ENCODE measurements at regions not wholly inside any gene's neighbourhood (a gene's known extent, or its start where the extent isn't known, plus 50 kb on each side); places are given as distances from the start of the nearest gene placed in this dataset.
A peak's percentile ranks its signal among the peaks of the same experiment; 100 is the strongest.
"Not testable (repeated sequence)": the region's sequence is repeated elsewhere in the genome, so short reads cannot be mapped to it uniquely, and the experiment has no call there.

DNA sequence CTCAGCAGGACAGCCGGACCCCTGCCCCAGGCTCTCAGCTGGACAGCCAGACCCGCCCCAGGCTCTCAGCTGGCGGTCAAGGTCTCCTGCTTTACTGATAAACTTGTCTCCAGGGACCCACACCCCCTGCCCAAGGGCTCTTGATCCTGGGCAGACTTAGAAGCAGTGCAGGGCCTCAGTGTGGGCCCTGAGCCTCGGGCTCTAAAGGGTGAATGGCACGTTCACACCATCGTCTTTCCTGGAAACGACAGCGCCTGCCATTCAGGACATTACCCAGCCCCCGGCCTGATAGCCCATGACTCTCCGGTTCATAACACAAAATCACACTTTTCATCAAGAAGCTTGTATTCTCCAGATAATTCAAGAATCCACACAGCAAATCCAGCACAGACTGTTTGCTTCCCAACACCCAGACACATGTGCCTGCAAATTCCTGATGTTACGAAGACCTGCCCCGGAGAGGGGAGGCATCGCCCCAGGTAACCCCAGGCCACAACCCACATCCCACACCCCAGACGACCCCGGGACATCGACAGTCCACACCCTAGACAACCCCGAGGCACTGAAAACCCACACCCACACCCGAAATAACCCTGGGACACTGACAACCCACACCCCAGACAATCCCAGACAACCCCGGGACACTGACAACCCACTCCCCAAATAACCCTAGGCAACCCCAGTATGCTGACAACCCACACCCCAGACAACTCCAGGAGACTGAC is 136.8 kb downstream of the FAM53A start:
- H3K4me3 Mint-ChIP-seq = peak overlapping the region in 7 of 8 donors; percentile 10 to 70 (median 18)
- intact Hi-C loops (cut with micrococcal nuclease) = no loop called here

DNA sequence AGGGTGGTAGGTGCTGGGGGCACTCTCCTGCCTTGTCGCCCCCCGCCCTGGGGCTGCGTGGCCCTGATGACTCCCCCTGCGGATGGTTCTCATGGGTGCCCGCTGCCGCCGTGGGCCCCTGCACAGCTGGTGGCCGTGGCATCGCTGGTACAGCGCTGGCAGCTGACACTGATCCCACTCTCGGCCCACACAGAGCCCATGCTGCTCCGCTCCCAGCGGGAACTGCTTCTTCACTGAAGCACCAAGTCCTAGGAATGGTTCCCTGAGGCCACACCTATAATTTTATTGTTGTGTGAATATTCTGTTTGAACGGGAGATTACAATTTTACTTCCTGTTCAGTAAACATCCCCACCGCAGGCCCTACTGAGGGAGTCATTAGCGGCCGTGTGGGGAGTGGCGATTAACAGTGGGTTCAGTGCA is 138.6 kb upstream of the NKX1-1 start:
- ChIA-PET POLR2A (ENCODE audit: partially characterized antibody) (interaction anchor here (2.3 kb wide), 1 partner anchor 61 kb away, joined by 6 read pairs; no protein-coding TSS in a partner anchor), CTCF (ENCODE audit: partially characterized antibody) (no interaction called here)
- DNase-seq = peak in 1 of 5 donors; percentile 24
- no peaks in the 10 kb centered on the region for H3K27me3 ChIP-seq (ENCODE audit: insufficient read depth, low read length)
- H3K4me1 ChIP-seq (ENCODE audit: insufficient read depth, low read length) = peaks cover 25% of the 10 kb centered on the region
- H3K4me3 Mint-ChIP-seq = peak overlapping the region in 7 of 8 donors; percentile 51 to 80 (median 69)
- H3K4me3 ChIP-seq (ENCODE audit: low read length in 2 of 2) = peak overlapping the region in 1 of 2 donors; percentile 24
- H3K36me3 Mint-ChIP-seq = no peaks in the 10 kb centered on the region
- H3K27me3 Mint-ChIP-seq = peaks cover 5% of the 10 kb centered on the region in 2 donors
- peak overlapping the region; percentile 68 to 90 (median 84) for H3K27ac Mint-ChIP-seq
- intact Hi-C loops (cut with micrococcal nuclease) = no loop called here
- no peaks in the 10 kb centered on the region for H3K36me3 ChIP-seq (ENCODE audit: insufficient read depth, low read length)
- H3K9me3 ChIP-seq (ENCODE audit: control insufficient read depth in 1 of 2, low read length in 2 of 2) = no peaks in the 10 kb centered on the region
- H3K4me1 Mint-ChIP-seq = peaks cover 6 to 30% (median 16%) of the 10 kb centered on the region in 4 donors
- H3K9me3 Mint-ChIP-seq = no peaks in the 10 kb centered on the region
- no peak overlapping the region for H3K27ac ChIP-seq (ENCODE audit: low read depth, low read length)

More for the DNA sequence above, 136.8 kb downstream of the FAM53A start:
- no peaks in the 10 kb centered on the region for H3K36me3 Mint-ChIP-seq
- H3K9me3 Mint-ChIP-seq = no peaks in the 10 kb centered on the region
- no peak overlapping the region for H3K27ac ChIP-seq (ENCODE audit: low read depth, low read length)
- H3K27me3 ChIP-seq (ENCODE audit: insufficient read depth, low read length) = no peaks in the 10 kb centered on the region
- peaks cover 5% of the 10 kb centered on the region in 2 donors for H3K27me3 Mint-ChIP-seq
- no peak for DNase-seq
- ChIA-PET CTCF (ENCODE audit: partially characterized antibody) (interaction anchor here (1.5 to 1.9 kb wide), 2 partner anchors 12 kb away, joined by 4 to 9 read pairs; no protein-coding TSS in a partner anchor), POLR2A (ENCODE audit: partially characterized antibody) (no interaction called here)
- no peaks in the 10 kb centered on the region for H3K36me3 ChIP-seq (ENCODE audit: insufficient read depth, low read length)
- H3K27ac Mint-ChIP-seq = peak overlapping the region in 5 of 7 donors; percentile 15 to 60 (median 40)
- H3K9me3 ChIP-seq (ENCODE audit: control insufficient read depth in 1 of 2, low read length in 2 of 2) = no peaks in the 10 kb centered on the region
- H3K4me1 Mint-ChIP-seq = peaks cover 6 to 30% (median 16%) of the 10 kb centered on the region in 4 donors
- H3K4me1 ChIP-seq (ENCODE audit: insufficient read depth, low read length) = peaks cover 25% of the 10 kb centered on the region
- no peak overlapping the region for H3K4me3 ChIP-seq (ENCODE audit: low read length in 2 of 2)

DNA sequence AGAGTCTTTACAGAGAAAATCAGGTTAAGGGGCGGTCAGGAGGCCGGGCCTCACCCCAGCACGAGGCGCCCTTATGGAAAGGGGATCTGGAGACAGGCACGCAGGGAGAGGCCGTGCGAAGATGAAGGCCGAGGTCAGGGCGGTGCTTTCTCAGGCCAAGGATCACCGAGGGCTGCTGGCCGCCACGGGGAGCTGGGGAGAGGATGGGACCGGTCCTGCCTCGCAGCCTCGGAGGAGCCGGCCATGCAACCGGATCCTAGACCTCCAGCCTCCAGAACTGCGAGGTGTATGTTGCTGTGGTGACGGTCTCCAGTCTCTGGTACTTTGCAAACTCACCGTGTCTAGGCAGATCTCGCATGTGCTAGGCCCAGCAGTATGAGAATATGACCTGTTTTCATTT is 138.2 kb upstream of the NKX1-1 start:
- peaks cover 25% of the 10 kb centered on the region for H3K4me1 ChIP-seq (ENCODE audit: insufficient read depth, low read length)
- H3K9me3 ChIP-seq (ENCODE audit: control insufficient read depth in 1 of 2, low read length in 2 of 2); H3K36me3 ChIP-seq (ENCODE audit: insufficient read depth, low read length); intact Hi-C loops (cut with micrococcal nuclease); H3K9me3 Mint-ChIP-seq; H3K27ac ChIP-seq (ENCODE audit: low read depth, low read length); CTCF ChIA-PET (ENCODE audit: partially characterized antibody); H3K27me3 Mint-ChIP-seq; DNase-seq; H3K36me3 Mint-ChIP-seq; H3K27me3 ChIP-seq (ENCODE audit: insufficient read depth, low read length): not testable (repeated sequence)
- peak overlapping the region in 4 of 8 donors; percentile 61 to 80 (median 71) for H3K4me3 Mint-ChIP-seq
- peak overlapping the region in 1 of 2 donors; percentile 24 for H3K4me3 ChIP-seq (ENCODE audit: low read length in 2 of 2)
- POLR2A ChIA-PET (ENCODE audit: partially characterized antibody) = interaction anchor here (0.6 to 2.3 kb wide), 3 partner anchors 9 to 61 kb away, joined by 4 to 6 read pairs (median 4); no protein-coding TSS in a partner anchor
- peak overlapping the region in 4 of 7 donors; percentile 68 to 90 (median 77) for H3K27ac Mint-ChIP-seq
- peaks cover 6 to 30% (median 16%) of the 10 kb centered on the region in 4 donors for H3K4me1 Mint-ChIP-seq

- intact Hi-C loops (cut with micrococcal nuclease) = no loop called here
- POLR2A ChIA-PET (ENCODE audit: partially characterized antibody) = interaction anchor here (0.6 to 2.3 kb wide), 3 partner anchors 8 to 62 kb away, joined by 4 to 6 read pairs (median 4); no protein-coding TSS in a partner anchor
- Histone ChIP-seq H3K27me3 (ENCODE audit: insufficient read depth, low read length) (no peaks in the 10 kb centered on the region), H3K4me1 (ENCODE audit: insufficient read depth, low read length) (peaks cover 20% of the 10 kb centered on the region), H3K27ac (ENCODE audit: low read depth, low read length) (no peak overlapping the region), H3K36me3 (ENCODE audit: insufficient read depth, low read length) (no peaks in the 10 kb centered on the region), H3K4me3 (ENCODE audit: low read length in 2 of 2) (no peak overlapping the region), H3K9me3 (ENCODE audit: control insufficient read depth in 1 of 2, low read length in 2 of 2) (no peaks in the 10 kb centered on the region)
- H3K27ac Mint-ChIP-seq = peak overlapping the region in 4 of 7 donors; percentile 42 to 77 (median 68)
- peak overlapping the region in 3 of 8 donors; percentile 6 to 19 (median 19) for H3K4me3 Mint-ChIP-seq
- no peaks in the 10 kb centered on the region for H3K36me3 Mint-ChIP-seq
- no peak for DNase-seq
- no peaks in the 10 kb centered on the region for H3K9me3 Mint-ChIP-seq
- peaks cover 5% of the 10 kb centered on the region in 2 donors for H3K27me3 Mint-ChIP-seq
- peaks cover 6 to 30% (median 16%) of the 10 kb centered on the region in 4 donors for H3K4me1 Mint-ChIP-seq
- CTCF ChIA-PET (ENCODE audit: partially characterized antibody) = no interaction called here
Observed at GRCh38 chr4:1543976-1544375, 137.7 kb upstream of the NKX1-1 start.

DNA sequence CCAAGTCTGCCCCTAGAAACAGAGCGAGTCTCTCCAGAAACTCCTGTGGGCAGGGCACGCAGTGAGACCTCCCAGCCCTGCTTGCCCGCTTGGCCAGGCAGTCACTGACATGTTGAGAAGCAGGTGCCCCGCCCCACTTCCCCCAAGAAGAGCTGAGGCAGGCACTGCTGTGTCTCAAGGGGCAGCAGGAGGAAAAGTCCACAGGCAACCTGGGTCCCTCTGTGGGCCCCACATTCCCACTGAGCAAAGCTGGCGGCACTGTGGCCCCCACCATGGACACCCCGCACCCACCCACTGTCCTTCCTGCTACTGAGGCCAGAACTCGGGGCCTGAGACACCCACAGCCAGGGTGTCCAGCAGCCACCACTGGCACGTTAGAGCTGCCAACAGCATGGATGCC is 137.3 kb upstream of the NKX1-1 start:
- H3K9me3 Mint-ChIP-seq = no peaks in the 10 kb centered on the region
- H3K4me3 Mint-ChIP-seq = peak overlapping the region in 2 of 8 donors; percentile 6 to 19
- intact Hi-C loops (cut with micrococcal nuclease) = no loop called here
- DNase-seq = no peak
- POLR2A ChIA-PET (ENCODE audit: partially characterized antibody) = interaction anchor here (1.5 to 2.3 kb wide), 2 partner anchors 36 to 62 kb away, joined by 4 to 6 read pairs; no protein-coding TSS in a partner anchor
- H3K27ac Mint-ChIP-seq = peak overlapping the region in 4 of 7 donors; percentile 29 to 77 (median 55)
- Histone ChIP-seq H3K27me3 (ENCODE audit: insufficient read depth, low read length) (no peaks in the 10 kb centered on the region), H3K27ac (ENCODE audit: low read depth, low read length) (no peak overlapping the region), H3K9me3 (ENCODE audit: control insufficient read depth in 1 of 2, low read length in 2 of 2) (no peaks in the 10 kb centered on the region), H3K36me3 (ENCODE audit: insufficient read depth, low read length) (no peaks in the 10 kb centered on the region), H3K4me3 (ENCODE audit: low read length in 2 of 2) (no peak overlapping the region), H3K4me1 (ENCODE audit: insufficient read depth, low read length) (peaks cover 19% of the 10 kb centered on the region)
- H3K36me3 Mint-ChIP-seq = no peaks in the 10 kb centered on the region
- CTCF ChIA-PET (ENCODE audit: partially characterized antibody) = no interaction called here
- H3K27me3 Mint-ChIP-seq = peaks cover 5% of the 10 kb centered on the region in 2 donors
- peaks cover 5 to 28% (median 14%) of the 10 kb centered on the region in 4 donors for H3K4me1 Mint-ChIP-seq

- H3K27me3 Mint-ChIP-seq = peaks cover 5% of the 10 kb centered on the region in 2 donors
- Histone ChIP-seq H3K4me1 (ENCODE audit: insufficient read depth, low read length) (peaks cover 19% of the 10 kb centered on the region), H3K9me3 (ENCODE audit: control insufficient read depth in 1 of 2, low read length in 2 of 2) (no peaks in the 10 kb centered on the region), H3K27me3 (ENCODE audit: insufficient read depth, low read length) (no peaks in the 10 kb centered on the region), H3K27ac (ENCODE audit: low read depth, low read length) (no peak overlapping the region), H3K36me3 (ENCODE audit: insufficient read depth, low read length) (no peaks in the 10 kb centered on the region), H3K4me3 (ENCODE audit: low read length in 2 of 2) (no peak overlapping the region)
- intact Hi-C loops (cut with micrococcal nuclease) = no loop called here
- H3K9me3 Mint-ChIP-seq = no peaks in the 10 kb centered on the region
- no peak for DNase-seq
- peaks cover 5 to 24% (median 12%) of the 10 kb centered on the region in 4 donors for H3K4me1 Mint-ChIP-seq
- H3K36me3 Mint-ChIP-seq = no peaks in the 10 kb centered on the region
- CTCF ChIA-PET (ENCODE audit: partially characterized antibody) = no interaction called here
- POLR2A ChIA-PET (ENCODE audit: partially characterized antibody) = interaction anchor here (1.5 to 2.3 kb wide), 2 partner anchors 37 to 63 kb away, joined by 4 to 6 read pairs; no protein-coding TSS in a partner anchor
- H3K27ac Mint-ChIP-seq = peak overlapping the region in 1 of 7 donors; percentile 53
- no peak overlapping the region for H3K4me3 Mint-ChIP-seq
Observed at GRCh38 chr4:1542516-1543320, 136.5 kb upstream of the NKX1-1 start.

GRCh38 chr4:1542226-1542490 is 135.9 kb upstream of the NKX1-1 start:
- CTCF ChIA-PET (ENCODE audit: partially characterized antibody) = no interaction called here
- Histone ChIP-seq H3K4me1 (ENCODE audit: insufficient read depth, low read length) (peaks cover 16% of the 10 kb centered on the region), H3K4me3 (ENCODE audit: low read length in 2 of 2) (no peak overlapping the region), H3K27ac (ENCODE audit: low read depth, low read length) (no peak overlapping the region), H3K27me3 (ENCODE audit: insufficient read depth, low read length) (no peaks in the 10 kb centered on the region), H3K36me3 (ENCODE audit: insufficient read depth, low read length) (no peaks in the 10 kb centered on the region), H3K9me3 (ENCODE audit: control insufficient read depth in 1 of 2, low read length in 2 of 2) (no peaks in the 10 kb centered on the region)
- peaks cover 3 to 19% (median 8%) of the 10 kb centered on the region in 4 donors for H3K4me1 Mint-ChIP-seq
- H3K4me3 Mint-ChIP-seq = no peak overlapping the region
- no peaks in the 10 kb centered on the region for H3K36me3 Mint-ChIP-seq
- POLR2A ChIA-PET (ENCODE audit: partially characterized antibody) = no interaction called here
- H3K9me3 Mint-ChIP-seq = no peaks in the 10 kb centered on the region
- intact Hi-C loops (cut with micrococcal nuclease) = no loop called here
- H3K27ac Mint-ChIP-seq = peak overlapping the region in 1 of 7 donors; percentile 38
- DNase-seq = no peak
- H3K27me3 Mint-ChIP-seq = peaks cover under 1% of the 10 kb centered on the region in 2 donors

Data from CD4-positive, alpha-beta memory T cell (primary cell).